Upper lobe of left lung (tissue), 4 donors: ENCODE measurements at regions not wholly inside any gene's neighbourhood (a gene's known extent, or its start where the extent isn't known, plus 50 kb on each side); places are given as distances from the start of the nearest gene placed in this dataset.

Experiments
- EP300 ChIP-seq, 4 donors: sonication (generic); formaldehyde crosslinking; IDR thresholded peaks; one replicate each; pipeline ENCODE4 v1.5.1; 2017; ENCODE audit warnings: antibody characterized with exemption in 4 of 4, control low read depth in 2 of 4
- POLR2A ChIP-seq, 4 donors: fragments of 450-650 bp; IDR thresholded peaks; one replicate each; pipeline ENCODE4 v1.5.1; 2016 to 2017; ENCODE audit warnings: antibody characterized with exemption in 4 of 4, mild to moderate bottlenecking in 2 of 4
- POLR2AphosphoS5 ChIP-seq, 2 donors: sonication (generic); formaldehyde crosslinking; IDR thresholded peaks; one replicate each; pipeline ENCODE4 v1.5.1; 2017; ENCODE audit warnings: antibody characterized with exemption in 2 of 2
- TF ChIP-seq, protein P1 (sequence below), 6 experiments: fragments of 450-650 bp in 4 of 6; fragments of 200-600 bp in 2 of 6; sonication (generic) in 2 of 6; IDR thresholded peaks; one replicate each; pipeline ENCODE4 v1.5.1; 2016 to 2019; ENCODE audit warnings: antibody characterized with exemption in 6 of 6

DNA sequence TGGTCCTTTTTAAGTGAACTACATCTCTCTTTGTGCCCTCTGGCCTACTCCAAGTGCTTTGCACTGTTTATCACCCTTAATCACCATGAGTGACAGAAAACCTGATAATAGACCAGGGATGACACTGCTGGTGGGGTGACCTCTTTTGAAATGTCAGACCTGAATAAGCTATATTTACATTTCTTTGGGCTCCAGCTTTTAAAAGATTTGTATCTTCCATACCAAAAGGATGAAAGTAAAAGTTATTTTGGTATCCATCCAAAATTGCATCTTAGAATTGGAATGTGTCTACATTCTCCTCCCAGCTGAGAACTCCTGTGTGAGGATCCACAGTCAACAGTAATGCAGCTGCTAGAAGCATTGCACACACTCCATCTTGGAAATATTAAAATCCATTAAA is 370.0 kb downstream of the CDH11 start:
- TF ChIP-seq, protein P1, sequence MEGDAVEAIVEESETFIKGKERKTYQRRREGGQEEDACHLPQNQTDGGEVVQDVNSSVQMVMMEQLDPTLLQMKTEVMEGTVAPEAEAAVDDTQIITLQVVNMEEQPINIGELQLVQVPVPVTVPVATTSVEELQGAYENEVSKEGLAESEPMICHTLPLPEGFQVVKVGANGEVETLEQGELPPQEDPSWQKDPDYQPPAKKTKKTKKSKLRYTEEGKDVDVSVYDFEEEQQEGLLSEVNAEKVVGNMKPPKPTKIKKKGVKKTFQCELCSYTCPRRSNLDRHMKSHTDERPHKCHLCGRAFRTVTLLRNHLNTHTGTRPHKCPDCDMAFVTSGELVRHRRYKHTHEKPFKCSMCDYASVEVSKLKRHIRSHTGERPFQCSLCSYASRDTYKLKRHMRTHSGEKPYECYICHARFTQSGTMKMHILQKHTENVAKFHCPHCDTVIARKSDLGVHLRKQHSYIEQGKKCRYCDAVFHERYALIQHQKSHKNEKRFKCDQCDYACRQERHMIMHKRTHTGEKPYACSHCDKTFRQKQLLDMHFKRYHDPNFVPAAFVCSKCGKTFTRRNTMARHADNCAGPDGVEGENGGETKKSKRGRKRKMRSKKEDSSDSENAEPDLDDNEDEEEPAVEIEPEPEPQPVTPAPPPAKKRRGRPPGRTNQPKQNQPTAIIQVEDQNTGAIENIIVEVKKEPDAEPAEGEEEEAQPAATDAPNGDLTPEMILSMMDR (IDR thresholded peaks at IDR 0.05), result no peak
- TF ChIP-seq POLR2A (IDR thresholded peaks at IDR 0.05), result no peak
- no peak for TF ChIP-seq EP300 (IDR thresholded peaks at IDR 0.05)
- TF ChIP-seq POLR2AphosphoS5 (IDR thresholded peaks at IDR 0.05), result no peak
